MCF 10A (cell line): ENCODE measurements at regions not wholly inside any gene's neighbourhood (a gene's known extent, or its start where the extent isn't known, plus 50 kb on each side); places are given as distances from the start of the nearest gene placed in this dataset.

Source experiments
- BruUV-seq: library from RNA; stranded (reverse); fragments of 400-500 nt; replicated peaks from 2 replicates; lab custom pipeline; 2021; lab: Mats Ljungman, UMichigan
- CTCF ChIA-PET: fragments of 300-600 bp; sonication (Branson Sonifier 250); formaldehyde crosslinking; extraction: SDS; loops from one replicate; lab custom pipeline; 2021; ENCODE audit warnings: antibody characterized with exemption, inconsistent platforms; lab: Yijun Ruan, JAX
- POLR2A ChIA-PET: fragments of 300-600, 350-650 bp; sonication (Branson Sonifier 250); formaldehyde crosslinking; extraction: SDS; loops from one replicate; lab custom pipeline; 2020; ENCODE audit warnings: antibody characterized with exemption, inconsistent platforms; lab: Yijun Ruan, JAX
- DNase-seq: peaks from one replicate; pipeline ENCODE4 v3.0.0-alpha.2; 2018; ENCODE audit not compliant: unreplicated experiment
- H3K27ac Mint-ChIP-seq: one replicate; pipeline ENCODE4 v1.8.0; 2022; ENCODE audit warnings: mild to moderate bottlenecking, low read depth, mixed read lengths; ENCODE audit not compliant: unreplicated experiment
- H3K27me3 Mint-ChIP-seq: one replicate; pipeline ENCODE4 v1.8.0; 2022; ENCODE audit warnings: mixed read lengths; ENCODE audit not compliant: insufficient read depth, unreplicated experiment
- H3K36me3 Mint-ChIP-seq: one replicate; pipeline ENCODE4 v1.8.0; 2022; ENCODE audit warnings: mild to moderate bottlenecking, moderate library complexity, mixed read lengths; ENCODE audit not compliant: insufficient read depth, unreplicated experiment
- H3K4me1 Mint-ChIP-seq: one replicate; pipeline ENCODE4 v1.8.0; 2022; ENCODE audit warnings: mixed read lengths; ENCODE audit not compliant: insufficient read depth, unreplicated experiment
- H3K4me3 Mint-ChIP-seq: one replicate; pipeline ENCODE4 v1.8.0; 2022; ENCODE audit warnings: mild to moderate bottlenecking, moderate library complexity, mixed read lengths; ENCODE audit not compliant: unreplicated experiment
- H3K9me3 Mint-ChIP-seq: one replicate; pipeline ENCODE4 v1.8.0; 2022; ENCODE audit warnings: mixed read lengths; ENCODE audit not compliant: unreplicated experiment
- CTCF ChIP-seq: fragments of 200-600 bp; IDR thresholded peaks from one replicate; pipeline ENCODE4 v1.8.0; 2022; ENCODE audit warnings: antibody characterized with exemption, mild to moderate bottlenecking; ENCODE audit not compliant: unreplicated experiment
- intact Hi-C: fragments of 100-400 bp; cut with micrococcal nuclease; formaldehyde crosslinking; loops from 2 replicates; pipeline ENCODE4 v1.14.1; 2022

GRCh38 chr16:79497606-79498350 is 102.8 kb downstream of the MAF start:
- POLR2A ChIA-PET: no interaction called here
- CTCF ChIA-PET: interaction anchor here (0.7 kb wide), 1 partner anchor 14 kb away, joined by 3 read pairs; no protein-coding TSS in a partner anchor
- H3K4me3 Mint-ChIP-seq: no peak overlapping the region

DNA sequence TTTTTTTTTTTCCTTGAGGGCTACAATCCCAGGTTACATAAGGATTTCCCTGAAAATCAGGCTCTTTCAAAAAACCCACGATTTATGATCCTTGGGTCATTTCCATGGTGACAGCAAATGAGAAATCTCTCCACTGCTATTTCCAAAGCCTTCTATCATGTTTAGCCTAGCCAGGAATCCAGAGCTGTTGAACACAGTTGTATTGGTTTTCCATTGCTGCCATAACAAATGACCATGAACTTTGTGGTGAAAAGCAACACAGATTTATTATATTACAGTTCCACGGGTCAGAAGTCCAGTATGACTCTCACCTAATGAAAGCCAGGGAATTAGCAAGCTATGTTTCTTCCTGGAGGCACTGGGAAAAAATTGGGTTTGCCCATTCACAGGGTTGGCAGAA is 106.6 kb downstream of the MAF start:
- H3K36me3 Mint-ChIP-seq: peaks cover 5% of the 10 kb centered on the region
- no peak overlapping the region for H3K27ac Mint-ChIP-seq
- peaks cover 41% of the 10 kb centered on the region for H3K27me3 Mint-ChIP-seq
- no peak for TF ChIP-seq CTCF
- no TSS peak for BruUV-seq
- ChIA-PET POLR2A (no interaction called here), CTCF (interaction anchor here (0.6 kb wide), 1 partner anchor 967 kb away, joined by 3 read pairs; no protein-coding TSS in a partner anchor)
- peaks cover 13% of the 10 kb centered on the region for H3K9me3 Mint-ChIP-seq
- intact Hi-C loops: no loop called here
- no peak overlapping the region for H3K4me3 Mint-ChIP-seq
- no peaks in the 10 kb centered on the region for H3K4me1 Mint-ChIP-seq
- DNase-seq: no peak

More at GRCh38 chr16:79497606-79498350, 102.8 kb downstream of the MAF start:
- DNase-seq: no peak
- no peaks in the 10 kb centered on the region for H3K4me1 Mint-ChIP-seq
- H3K27ac Mint-ChIP-seq: no peak overlapping the region
- peaks cover 7% of the 10 kb centered on the region for H3K9me3 Mint-ChIP-seq
- peaks cover 27% of the 10 kb centered on the region for H3K27me3 Mint-ChIP-seq
- no TSS peak for BruUV-seq
- H3K36me3 Mint-ChIP-seq: peaks cover under 1% of the 10 kb centered on the region
- intact Hi-C loops: no loop called here
- no peak for TF ChIP-seq CTCF

DNA sequence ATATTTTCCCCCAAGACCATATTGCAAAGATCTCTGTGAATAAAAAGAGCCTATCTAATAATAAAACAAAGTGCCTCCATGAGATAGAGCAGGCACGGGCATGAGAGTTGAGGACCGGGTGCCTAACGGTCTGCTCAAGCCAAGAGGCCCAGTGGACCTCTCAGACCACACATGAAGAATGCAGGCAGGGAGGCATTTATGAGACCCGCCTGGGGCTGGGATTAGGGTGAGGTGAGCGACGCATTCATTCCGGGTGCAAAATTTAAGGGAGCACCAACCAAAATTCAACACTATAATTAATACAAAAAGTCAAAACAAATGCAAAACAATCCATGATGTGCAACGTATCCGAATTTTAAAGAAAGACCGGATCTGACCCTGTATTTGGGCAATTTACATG is 108.5 kb downstream of the MAF start:
- H3K27ac Mint-ChIP-seq: no peak overlapping the region
- H3K36me3 Mint-ChIP-seq: peaks cover 5% of the 10 kb centered on the region
- H3K27me3 Mint-ChIP-seq: peaks cover 47% of the 10 kb centered on the region
- no peak for TF ChIP-seq CTCF
- no peak overlapping the region for H3K4me3 Mint-ChIP-seq
- ChIA-PET POLR2A (interaction anchor here (0.6 kb wide), 1 partner anchor 30 kb away, joined by 3 read pairs; no protein-coding TSS in a partner anchor), CTCF (interaction anchor here (0.6 kb wide), 1 partner anchor 337 kb away, joined by 3 read pairs; no protein-coding TSS in a partner anchor)
- intact Hi-C loops: no loop called here
- H3K4me1 Mint-ChIP-seq: no peaks in the 10 kb centered on the region
- H3K9me3 Mint-ChIP-seq: peaks cover 15% of the 10 kb centered on the region
- no TSS peak for BruUV-seq
- DNase-seq: no peak

DNA sequence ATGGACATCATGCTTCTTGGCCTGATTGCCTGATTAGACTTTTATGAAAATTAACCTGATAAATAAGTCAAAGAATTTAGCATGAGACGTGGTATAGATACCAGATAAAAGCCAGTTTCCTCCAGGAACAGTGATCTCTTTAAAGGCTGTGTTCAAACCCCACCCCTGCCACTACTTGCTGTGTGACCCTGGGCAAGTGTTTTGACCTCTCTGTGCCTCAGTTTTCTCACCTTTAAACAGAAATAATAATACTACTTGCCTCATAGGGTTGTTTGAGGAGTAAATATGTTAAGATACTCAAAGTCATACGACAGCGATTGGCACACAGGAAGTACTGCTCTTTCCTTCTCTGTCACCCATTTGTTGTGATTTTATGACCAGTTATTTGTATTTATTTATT is 115.5 kb downstream of the MAF start:
- no peak for TF ChIP-seq CTCF
- H3K36me3 Mint-ChIP-seq: no peaks in the 10 kb centered on the region
- POLR2A ChIA-PET: no interaction called here

More for the DNA sequence above, 115.5 kb downstream of the MAF start:
- Mint-ChIP-seq H3K4me3 (no peak overlapping the region), H3K9me3 (peaks cover 7% of the 10 kb centered on the region), H3K4me1 (no peaks in the 10 kb centered on the region), H3K27me3 (peaks cover 64% of the 10 kb centered on the region), H3K27ac (no peak overlapping the region)
- CTCF ChIA-PET: interaction anchor here (0.6 kb wide), 1 partner anchor 117 kb away, joined by 4 read pairs; no protein-coding TSS in a partner anchor
- DNase-seq: no peak
- intact Hi-C loops: no loop called here
- no TSS peak for BruUV-seq
